ENCODE measurements at regions not wholly inside any gene's neighbourhood (a gene's known extent, or its start where the extent isn't known, plus 50 kb on each side); places are given as distances from the start of the nearest gene placed in this dataset.
"Not testable (repeated sequence)": the region's sequence is repeated elsewhere in the genome, so short reads cannot be mapped to it uniquely, and the experiment has no call there.

DNA sequence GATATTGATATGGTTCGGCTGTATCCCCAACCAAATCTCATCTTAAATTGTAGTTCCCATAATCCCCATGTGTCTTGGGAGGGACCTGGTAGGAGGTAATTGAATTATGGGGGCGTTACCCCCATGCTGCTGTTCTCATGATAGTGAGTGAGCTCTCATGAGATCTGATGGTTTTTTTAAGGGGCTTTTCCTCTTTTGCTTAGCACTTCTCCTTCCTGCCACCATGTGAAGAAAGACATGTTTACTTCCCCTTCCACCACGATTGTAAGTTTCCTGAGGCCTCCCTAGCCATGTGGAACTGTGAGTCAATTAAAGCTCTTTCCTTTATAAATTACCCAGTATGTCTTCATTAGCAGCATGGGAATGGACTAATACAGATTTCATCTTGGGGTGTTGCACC lies 358.6 kb downstream of the TXNL1 start:
- not testable (repeated sequence) for TF ChIP-seq CTCF (tag by site-specific recombination; IDR thresholded peaks at IDR 0.05); GLIS1 (tag by site-specific recombination; IDR thresholded peaks at IDR 0.05); ZXDB (tag by site-specific recombination; IDR thresholded peaks at IDR 0.05); ZNF121 (tag by site-specific recombination; IDR thresholded peaks at IDR 0.05); ZNF140 (tag by site-specific recombination; IDR thresholded peaks at IDR 0.05); ZFP3 (tag by site-specific recombination; IDR thresholded peaks at IDR 0.05; ENCODE audit: low read depth); GFI1B (tag by site-specific recombination; IDR thresholded peaks at IDR 0.05); TCF7L2 (IDR thresholded peaks at IDR 0.05; ENCODE audit: borderline replicate concordance, low read depth, low read length)
- TF ChIP-seq, protein P1, sequence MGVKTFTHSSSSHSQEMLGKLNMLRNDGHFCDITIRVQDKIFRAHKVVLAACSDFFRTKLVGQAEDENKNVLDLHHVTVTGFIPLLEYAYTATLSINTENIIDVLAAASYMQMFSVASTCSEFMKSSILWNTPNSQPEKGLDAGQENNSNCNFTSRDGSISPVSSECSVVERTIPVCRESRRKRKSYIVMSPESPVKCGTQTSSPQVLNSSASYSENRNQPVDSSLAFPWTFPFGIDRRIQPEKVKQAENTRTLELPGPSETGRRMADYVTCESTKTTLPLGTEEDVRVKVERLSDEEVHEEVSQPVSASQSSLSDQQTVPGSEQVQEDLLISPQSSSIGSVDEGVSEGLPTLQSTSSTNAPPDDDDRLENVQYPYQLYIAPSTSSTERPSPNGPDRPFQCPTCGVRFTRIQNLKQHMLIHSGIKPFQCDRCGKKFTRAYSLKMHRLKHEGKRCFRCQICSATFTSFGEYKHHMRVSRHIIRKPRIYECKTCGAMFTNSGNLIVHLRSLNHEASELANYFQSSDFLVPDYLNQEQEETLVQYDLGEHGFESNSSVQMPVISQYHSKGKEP (tag by site-specific recombination; IDR thresholded peaks at IDR 0.05): not testable (repeated sequence)
- TF ChIP-seq, protein P2, sequence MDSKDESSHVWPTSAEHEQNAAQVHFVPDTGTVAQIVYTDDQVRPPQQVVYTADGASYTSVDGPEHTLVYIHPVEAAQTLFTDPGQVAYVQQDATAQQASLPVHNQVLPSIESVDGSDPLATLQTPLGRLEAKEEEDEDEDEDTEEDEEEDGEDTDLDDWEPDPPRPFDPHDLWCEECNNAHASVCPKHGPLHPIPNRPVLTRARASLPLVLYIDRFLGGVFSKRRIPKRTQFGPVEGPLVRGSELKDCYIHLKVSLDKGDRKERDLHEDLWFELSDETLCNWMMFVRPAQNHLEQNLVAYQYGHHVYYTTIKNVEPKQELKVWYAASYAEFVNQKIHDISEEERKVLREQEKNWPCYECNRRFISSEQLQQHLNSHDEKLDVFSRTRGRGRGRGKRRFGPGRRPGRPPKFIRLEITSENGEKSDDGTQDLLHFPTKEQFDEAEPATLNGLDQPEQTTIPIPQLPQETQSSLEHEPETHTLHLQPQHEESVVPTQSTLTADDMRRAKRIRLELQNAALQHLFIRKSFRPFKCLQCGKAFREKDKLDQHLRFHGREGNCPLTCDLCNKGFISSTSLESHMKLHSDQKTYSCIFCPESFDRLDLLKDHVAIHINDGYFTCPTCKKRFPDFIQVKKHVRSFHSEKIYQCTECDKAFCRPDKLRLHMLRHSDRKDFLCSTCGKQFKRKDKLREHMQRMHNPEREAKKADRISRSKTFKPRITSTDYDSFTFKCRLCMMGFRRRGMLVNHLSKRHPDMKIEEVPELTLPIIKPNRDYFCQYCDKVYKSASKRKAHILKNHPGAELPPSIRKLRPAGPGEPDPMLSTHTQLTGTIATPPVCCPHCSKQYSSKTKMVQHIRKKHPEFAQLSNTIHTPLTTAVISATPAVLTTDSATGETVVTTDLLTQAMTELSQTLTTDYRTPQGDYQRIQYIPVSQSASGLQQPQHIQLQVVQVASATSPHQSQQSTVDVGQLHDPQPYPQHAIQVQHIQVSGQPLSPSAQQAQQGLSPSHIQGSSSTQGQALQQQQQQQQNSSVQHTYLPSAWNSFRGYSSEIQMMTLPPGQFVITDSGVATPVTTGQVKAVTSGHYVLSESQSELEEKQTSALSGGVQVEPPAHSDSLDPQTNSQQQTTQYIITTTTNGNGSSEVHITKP (tag by site-specific recombination; IDR thresholded peaks at IDR 0.05): not testable (repeated sequence)
